ENCODE measurements at regions not wholly inside any gene's neighbourhood (a gene's known extent, or its start where the extent isn't known, plus 50 kb on each side); places are given as distances from the start of the nearest gene placed in this dataset.

- TF ChIP-seq ZNF292 (tag by site-specific recombination; IDR thresholded peaks at IDR 0.05; ENCODE audit: borderline replicate concordance, low read depth), result no peak
Observed at GRCh38 chr2:20118051-20118450, 66.6 kb upstream of the LAPTM4A start (continued).

GRCh38 chr2:20115902-20116301, 64.5 kb upstream of the LAPTM4A start:
- no peak for TF ChIP-seq ZBTB8A (tag by site-specific recombination; IDR thresholded peaks at IDR 0.05)
- no peak for TF ChIP-seq YY2 (tag by site-specific recombination; IDR thresholded peaks at IDR 0.05)
- TF ChIP-seq ZNF707 (tag by site-specific recombination; IDR thresholded peaks at IDR 0.05), result no peak
- TF ChIP-seq SP7 (tag by site-specific recombination; IDR thresholded peaks at IDR 0.05), result no peak
- no peak for TF ChIP-seq ZNF571 (tag by site-specific recombination; IDR thresholded peaks at IDR 0.05)
- no peak for TF ChIP-seq ZNF274 (IDR thresholded peaks at IDR 0.05; ENCODE audit: low read length)
- TF ChIP-seq ZNF274 (tag by site-specific recombination; IDR thresholded peaks at IDR 0.05; ENCODE audit: borderline replicate concordance), result no peak
- TF ChIP-seq, protein P1, sequence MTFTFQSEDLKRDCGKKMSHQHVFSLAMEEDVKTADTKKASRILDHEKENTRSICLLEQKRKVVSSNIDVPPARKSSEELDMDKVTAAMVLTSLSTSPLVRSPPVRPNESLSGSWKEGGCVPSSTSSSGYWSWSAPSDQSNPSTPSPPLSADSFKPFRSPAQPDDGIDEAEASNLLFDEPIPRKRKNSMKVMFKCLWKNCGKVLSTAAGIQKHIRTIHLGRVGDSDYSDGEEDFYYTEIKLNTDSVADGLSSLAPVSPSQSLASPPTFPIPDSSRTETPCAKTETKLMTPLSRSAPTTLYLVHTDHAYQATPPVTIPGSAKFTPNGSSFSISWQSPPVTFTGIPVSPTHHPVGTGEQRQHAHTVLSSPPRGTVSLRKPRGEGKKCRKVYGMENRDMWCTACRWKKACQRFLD (tag by site-specific recombination; IDR thresholded peaks at IDR 0.05), result no peak
- TF ChIP-seq KLF16 (tag by site-specific recombination; IDR thresholded peaks at IDR 0.05), result no peak
- no peak for TF ChIP-seq ZNF776 (tag by site-specific recombination; IDR thresholded peaks at IDR 0.05; ENCODE audit: borderline replicate concordance)
- TF ChIP-seq ZNF292 (tag by site-specific recombination; IDR thresholded peaks at IDR 0.05; ENCODE audit: borderline replicate concordance, low read depth), result no peak
- no peak for TF ChIP-seq ZIC2 (tag by site-specific recombination; IDR thresholded peaks at IDR 0.05)
- TF ChIP-seq OVOL3 (tag by site-specific recombination; IDR thresholded peaks at IDR 0.05), result no peak
- TF ChIP-seq ZNF423 (tag by site-specific recombination; IDR thresholded peaks at IDR 0.05), result no peak
- TF ChIP-seq ZNF18 (tag by site-specific recombination; IDR thresholded peaks at IDR 0.05), result no peak
- TF ChIP-seq ZNF155 (tag by site-specific recombination; IDR thresholded peaks at IDR 0.05), result no peak
- no peak for TF ChIP-seq SP2 (tag by site-specific recombination; IDR thresholded peaks at IDR 0.05)
- no peak for TF ChIP-seq ZNF621 (tag by site-specific recombination; IDR thresholded peaks at IDR 0.05)
- H3K4me3 ChIP-seq (ENCODE audit: low read depth, low read length), result no peak overlapping the region
- H3K27ac ChIP-seq (ENCODE audit: extremely low read depth, low read depth, low read length), result no peak overlapping the region
- no peaks in the 10 kb centered on the region for H3K36me3 ChIP-seq (ENCODE audit: control insufficient read depth in 2 of 2, insufficient read depth in 1 of 2, low read length in 2 of 2)
- no peaks in the 10 kb centered on the region for H3K4me1 ChIP-seq (ENCODE audit: control insufficient read depth, insufficient read depth, low read length)
- POLR2A ChIA-PET, result no interaction called here
- CTCF ChIA-PET, result no interaction called here
- H3K9me3 ChIP-seq (ENCODE audit: control insufficient read depth, insufficient read depth, low read depth, low read length), result no peaks in the 10 kb centered on the region

DNA sequence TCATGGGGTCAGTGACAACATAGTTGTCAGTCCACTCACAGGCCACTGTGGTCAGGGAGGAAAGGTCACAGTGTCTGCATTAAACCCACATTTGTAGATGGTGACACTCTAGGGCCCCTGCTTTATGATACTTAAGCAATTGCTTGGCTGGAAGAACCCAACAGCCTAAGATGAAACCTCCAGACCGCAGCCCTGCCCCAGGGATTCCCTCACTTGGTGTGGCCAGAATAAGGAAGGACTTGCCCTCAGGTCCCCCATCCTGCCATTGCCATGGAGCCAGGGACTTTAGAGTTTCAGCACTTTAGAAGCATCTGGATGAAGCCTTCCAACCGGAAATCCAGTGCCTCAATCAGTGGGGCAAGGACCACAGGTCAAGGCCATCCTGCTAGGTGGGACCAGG, 63.9 kb upstream of the LAPTM4A start:
- no peaks in the 10 kb centered on the region for H3K9me3 ChIP-seq (ENCODE audit: control insufficient read depth, insufficient read depth, low read depth, low read length)
- ChIA-PET POLR2A (no interaction called here), CTCF (no interaction called here)
- H3K4me1 ChIP-seq (ENCODE audit: control insufficient read depth, insufficient read depth, low read length), result no peaks in the 10 kb centered on the region
- H3K27ac ChIP-seq (ENCODE audit: extremely low read depth, low read depth, low read length), result no peak overlapping the region
- TF ChIP-seq REST (tag by site-specific recombination; IDR thresholded peaks at IDR 0.05) (no peak), ZNF660 (tag by site-specific recombination; IDR thresholded peaks at IDR 0.05) (no peak), ZNF600 (tag by site-specific recombination; IDR thresholded peaks at IDR 0.05) (no peak), GFI1B (tag by site-specific recombination; IDR thresholded peaks at IDR 0.05) (no peak), ZNF132 (tag by site-specific recombination; IDR thresholded peaks at IDR 0.05; ENCODE audit: borderline replicate concordance) (no peak)
- H3K36me3 ChIP-seq (ENCODE audit: control insufficient read depth in 2 of 2, insufficient read depth in 1 of 2, low read length in 2 of 2), result no peaks in the 10 kb centered on the region
- no peak overlapping the region for H3K4me3 ChIP-seq (ENCODE audit: low read depth, low read length)

All from HEK293 (cell line).